ENCODE measurements at regions not wholly inside any gene's neighbourhood (a gene's known extent, or its start where the extent isn't known, plus 50 kb on each side); places are given as distances from the start of the nearest gene placed in this dataset.

DNA sequence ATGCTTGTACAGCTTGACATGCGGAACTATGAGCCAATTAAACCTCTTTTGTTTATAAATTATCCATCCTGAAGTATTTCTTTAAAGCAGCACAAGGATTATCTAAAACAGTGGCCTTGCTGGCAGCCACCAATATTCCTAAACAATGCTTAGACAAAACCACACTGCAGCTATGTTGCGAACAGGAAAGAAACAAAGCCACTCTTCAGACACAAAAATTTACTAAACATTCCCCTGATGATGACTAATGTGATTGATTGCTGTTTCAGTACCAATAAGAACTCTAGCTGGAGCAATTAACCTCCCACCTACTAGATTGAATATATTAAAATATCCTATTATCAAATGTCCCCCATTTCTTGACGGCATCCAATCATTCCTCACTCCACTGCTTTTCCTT, 325.8 kb upstream of the REG3G start (continued):
- TF ChIP-seq NR2C2 (CRISPR knock-in tag; IDR thresholded peaks at IDR 0.05) (no peak), FOXP1 (CRISPR knock-in tag; IDR thresholded peaks at IDR 0.05; ENCODE audit: borderline replicate concordance) (no peak), ZNF138 (CRISPR knock-in tag; conservative IDR thresholded peaks at IDR 0.05) (no peak), ESRRA (CRISPR knock-in tag; IDR thresholded peaks at IDR 0.05; ENCODE audit: borderline replicate concordance) (no peak)
- TF ChIP-seq, protein P1, sequence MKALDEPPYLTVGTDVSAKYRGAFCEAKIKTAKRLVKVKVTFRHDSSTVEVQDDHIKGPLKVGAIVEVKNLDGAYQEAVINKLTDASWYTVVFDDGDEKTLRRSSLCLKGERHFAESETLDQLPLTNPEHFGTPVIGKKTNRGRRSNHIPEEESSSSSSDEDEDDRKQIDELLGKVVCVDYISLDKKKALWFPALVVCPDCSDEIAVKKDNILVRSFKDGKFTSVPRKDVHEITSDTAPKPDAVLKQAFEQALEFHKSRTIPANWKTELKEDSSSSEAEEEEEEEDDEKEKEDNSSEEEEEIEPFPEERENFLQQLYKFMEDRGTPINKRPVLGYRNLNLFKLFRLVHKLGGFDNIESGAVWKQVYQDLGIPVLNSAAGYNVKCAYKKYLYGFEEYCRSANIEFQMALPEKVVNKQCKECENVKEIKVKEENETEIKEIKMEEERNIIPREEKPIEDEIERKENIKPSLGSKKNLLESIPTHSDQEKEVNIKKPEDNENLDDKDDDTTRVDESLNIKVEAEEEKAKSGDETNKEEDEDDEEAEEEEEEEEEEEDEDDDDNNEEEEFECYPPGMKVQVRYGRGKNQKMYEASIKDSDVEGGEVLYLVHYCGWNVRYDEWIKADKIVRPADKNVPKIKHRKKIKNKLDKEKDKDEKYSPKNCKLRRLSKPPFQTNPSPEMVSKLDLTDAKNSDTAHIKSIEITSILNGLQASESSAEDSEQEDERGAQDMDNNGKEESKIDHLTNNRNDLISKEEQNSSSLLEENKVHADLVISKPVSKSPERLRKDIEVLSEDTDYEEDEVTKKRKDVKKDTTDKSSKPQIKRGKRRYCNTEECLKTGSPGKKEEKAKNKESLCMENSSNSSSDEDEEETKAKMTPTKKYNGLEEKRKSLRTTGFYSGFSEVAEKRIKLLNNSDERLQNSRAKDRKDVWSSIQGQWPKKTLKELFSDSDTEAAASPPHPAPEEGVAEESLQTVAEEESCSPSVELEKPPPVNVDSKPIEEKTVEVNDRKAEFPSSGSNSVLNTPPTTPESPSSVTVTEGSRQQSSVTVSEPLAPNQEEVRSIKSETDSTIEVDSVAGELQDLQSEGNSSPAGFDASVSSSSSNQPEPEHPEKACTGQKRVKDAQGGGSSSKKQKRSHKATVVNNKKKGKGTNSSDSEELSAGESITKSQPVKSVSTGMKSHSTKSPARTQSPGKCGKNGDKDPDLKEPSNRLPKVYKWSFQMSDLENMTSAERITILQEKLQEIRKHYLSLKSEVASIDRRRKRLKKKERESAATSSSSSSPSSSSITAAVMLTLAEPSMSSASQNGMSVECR (CRISPR knock-in tag; IDR thresholded peaks at IDR 0.05; ENCODE audit: borderline replicate concordance), result no peak
- TF ChIP-seq, protein P2, sequence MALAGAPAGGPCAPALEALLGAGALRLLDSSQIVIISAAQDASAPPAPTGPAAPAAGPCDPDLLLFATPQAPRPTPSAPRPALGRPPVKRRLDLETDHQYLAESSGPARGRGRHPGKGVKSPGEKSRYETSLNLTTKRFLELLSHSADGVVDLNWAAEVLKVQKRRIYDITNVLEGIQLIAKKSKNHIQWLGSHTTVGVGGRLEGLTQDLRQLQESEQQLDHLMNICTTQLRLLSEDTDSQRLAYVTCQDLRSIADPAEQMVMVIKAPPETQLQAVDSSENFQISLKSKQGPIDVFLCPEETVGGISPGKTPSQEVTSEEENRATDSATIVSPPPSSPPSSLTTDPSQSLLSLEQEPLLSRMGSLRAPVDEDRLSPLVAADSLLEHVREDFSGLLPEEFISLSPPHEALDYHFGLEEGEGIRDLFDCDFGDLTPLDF (CRISPR knock-in tag; IDR thresholded peaks at IDR 0.05), result no peak

DNA sequence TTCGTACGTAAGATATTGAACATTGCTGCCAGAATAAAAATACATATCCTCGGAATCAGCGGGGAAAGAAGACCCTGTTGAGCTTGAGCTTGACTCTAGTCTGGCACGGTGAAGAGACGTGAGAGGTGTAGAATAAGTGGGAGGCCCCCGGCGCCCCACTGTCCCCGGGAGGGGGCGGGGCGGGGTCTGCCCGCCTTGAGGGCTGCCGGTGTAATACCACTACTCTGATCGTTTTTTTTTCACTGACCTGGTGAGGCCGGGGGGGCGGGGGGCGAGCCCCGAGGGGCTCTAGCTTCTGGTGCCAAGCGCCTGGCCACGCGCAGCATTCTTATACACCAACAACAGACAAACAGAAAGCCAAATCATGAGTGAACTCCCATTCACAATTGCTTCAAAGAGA, 324.0 kb upstream of the REG3G start:
- no peak overlapping the region for H3K27ac Mint-ChIP-seq
- ATAC-seq (no peak), DNase-seq (ENCODE audit: low spot score) (no peak)
- no peaks in the 10 kb centered on the region for H3K27me3 Mint-ChIP-seq (ENCODE audit: low read depth)
- ChIA-PET POLR2A (no interaction called here), CTCF (no interaction called here)
- H3K4me1 Mint-ChIP-seq, result no peaks in the 10 kb centered on the region
- H3K9me3 Mint-ChIP-seq, result 0 out of 2 replicates have a peak, but pooled peaks cover 3% of the 10 kb centered on the region
- H3K36me3 Mint-ChIP-seq, result no peaks in the 10 kb centered on the region
- no peak for TF ChIP-seq SP1 (CRISPR knock-in tag; conservative IDR thresholded peaks at IDR 0.05)
- H3K4me3 Mint-ChIP-seq, result no peak overlapping the region

DNA sequence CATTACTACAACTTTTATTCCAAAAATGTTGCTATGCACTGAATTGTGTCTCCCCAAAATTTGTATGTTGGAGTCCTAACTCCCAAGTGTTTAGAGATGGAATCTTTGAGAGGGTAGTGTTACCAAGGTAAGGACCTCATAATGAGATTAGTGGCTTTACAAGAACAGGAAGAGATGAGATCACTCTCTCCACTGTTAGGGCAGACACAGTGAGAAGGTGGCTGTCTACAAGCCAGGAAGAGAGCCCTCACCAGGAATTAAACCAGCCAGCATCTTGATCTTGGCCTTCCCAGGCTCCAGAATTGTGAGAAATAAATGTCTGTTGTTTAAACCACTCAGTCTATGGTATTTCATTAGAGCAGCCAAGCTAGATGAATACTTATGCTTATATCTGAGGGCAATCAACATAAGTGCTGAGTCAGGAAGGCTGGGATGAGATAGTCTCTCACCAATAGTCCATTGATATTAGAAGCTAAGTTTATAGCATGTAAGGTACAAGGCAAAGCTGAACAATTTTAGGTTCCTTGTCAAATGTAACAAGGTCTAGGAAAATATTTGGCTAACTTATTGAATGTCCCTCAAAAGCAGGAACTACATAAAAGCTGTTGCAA, 317.6 kb upstream of the REG3G start:
- ATAC-seq (no peak; the same call in 1 of the 2 replicates), DNase-seq (ENCODE audit: low spot score) (no peak)
- H3K27me3 Mint-ChIP-seq (ENCODE audit: low read depth), result no peaks in the 10 kb centered on the region
- no peak overlapping the region for H3K27ac Mint-ChIP-seq
- H3K9me3 Mint-ChIP-seq, result no peaks in the 10 kb centered on the region
- H3K4me3 Mint-ChIP-seq, result no peak overlapping the region
- H3K4me1 Mint-ChIP-seq, result 0 out of 2 replicates have a peak, but pooled peaks cover 5% of the 10 kb centered on the region
- CTCF ChIA-PET, result interaction anchor here (2.7 kb wide), 1 partner anchor 35 kb away, joined by 7 read pairs; no protein-coding TSS in a partner anchor
- TF ChIP-seq OVOL2 (CRISPR knock-in tag; IDR thresholded peaks at IDR 0.05; ENCODE audit: borderline replicate concordance) (no peak), JAZF1 (CRISPR knock-in tag; IDR thresholded peaks at IDR 0.05) (no peak), ZNF396 (CRISPR knock-in tag; IDR thresholded peaks at IDR 0.05; ENCODE audit: borderline replicate concordance) (no peak), TEAD4 (CRISPR knock-in tag; IDR thresholded peaks at IDR 0.05) (no peak), FOXP1 (CRISPR knock-in tag; IDR thresholded peaks at IDR 0.05; ENCODE audit: borderline replicate concordance) (no peak), ELF4 (CRISPR knock-in tag; IDR thresholded peaks at IDR 0.05; ENCODE audit: low read depth) (no peak), SMAD3 (CRISPR knock-in tag; IDR thresholded peaks at IDR 0.05; ENCODE audit: borderline replicate concordance) (no peak)
- TF ChIP-seq, protein P3, sequence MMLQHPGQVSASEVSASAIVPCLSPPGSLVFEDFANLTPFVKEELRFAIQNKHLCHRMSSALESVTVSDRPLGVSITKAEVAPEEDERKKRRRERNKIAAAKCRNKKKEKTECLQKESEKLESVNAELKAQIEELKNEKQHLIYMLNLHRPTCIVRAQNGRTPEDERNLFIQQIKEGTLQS (CRISPR knock-in tag; conservative IDR thresholded peaks at IDR 0.05), result no peak
- TF ChIP-seq, protein P4, sequence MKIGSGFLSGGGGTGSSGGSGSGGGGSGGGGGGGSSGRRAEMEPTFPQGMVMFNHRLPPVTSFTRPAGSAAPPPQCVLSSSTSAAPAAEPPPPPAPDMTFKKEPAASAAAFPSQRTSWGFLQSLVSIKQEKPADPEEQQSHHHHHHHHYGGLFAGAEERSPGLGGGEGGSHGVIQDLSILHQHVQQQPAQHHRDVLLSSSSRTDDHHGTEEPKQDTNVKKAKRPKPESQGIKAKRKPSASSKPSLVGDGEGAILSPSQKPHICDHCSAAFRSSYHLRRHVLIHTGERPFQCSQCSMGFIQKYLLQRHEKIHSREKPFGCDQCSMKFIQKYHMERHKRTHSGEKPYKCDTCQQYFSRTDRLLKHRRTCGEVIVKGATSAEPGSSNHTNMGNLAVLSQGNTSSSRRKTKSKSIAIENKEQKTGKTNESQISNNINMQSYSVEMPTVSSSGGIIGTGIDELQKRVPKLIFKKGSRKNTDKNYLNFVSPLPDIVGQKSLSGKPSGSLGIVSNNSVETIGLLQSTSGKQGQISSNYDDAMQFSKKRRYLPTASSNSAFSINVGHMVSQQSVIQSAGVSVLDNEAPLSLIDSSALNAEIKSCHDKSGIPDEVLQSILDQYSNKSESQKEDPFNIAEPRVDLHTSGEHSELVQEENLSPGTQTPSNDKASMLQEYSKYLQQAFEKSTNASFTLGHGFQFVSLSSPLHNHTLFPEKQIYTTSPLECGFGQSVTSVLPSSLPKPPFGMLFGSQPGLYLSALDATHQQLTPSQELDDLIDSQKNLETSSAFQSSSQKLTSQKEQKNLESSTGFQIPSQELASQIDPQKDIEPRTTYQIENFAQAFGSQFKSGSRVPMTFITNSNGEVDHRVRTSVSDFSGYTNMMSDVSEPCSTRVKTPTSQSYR (CRISPR knock-in tag; IDR thresholded peaks at IDR 0.05), result no peak
- TF ChIP-seq, protein P5, sequence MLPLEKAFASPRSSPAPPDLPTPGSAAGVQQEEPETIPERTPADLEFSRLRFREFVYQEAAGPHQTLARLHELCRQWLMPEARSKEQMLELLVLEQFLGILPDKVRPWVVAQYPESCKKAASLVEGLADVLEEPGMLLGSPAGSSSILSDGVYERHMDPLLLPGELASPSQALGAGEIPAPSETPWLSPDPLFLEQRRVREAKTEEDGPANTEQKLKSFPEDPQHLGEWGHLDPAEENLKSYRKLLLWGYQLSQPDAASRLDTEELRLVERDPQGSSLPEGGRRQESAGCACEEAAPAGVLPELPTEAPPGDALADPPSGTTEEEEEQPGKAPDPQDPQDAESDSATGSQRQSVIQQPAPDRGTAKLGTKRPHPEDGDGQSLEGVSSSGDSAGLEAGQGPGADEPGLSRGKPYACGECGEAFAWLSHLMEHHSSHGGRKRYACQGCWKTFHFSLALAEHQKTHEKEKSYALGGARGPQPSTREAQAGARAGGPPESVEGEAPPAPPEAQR (CRISPR knock-in tag; IDR thresholded peaks at IDR 0.05), result no peak
- H3K36me3 Mint-ChIP-seq, result no peaks in the 10 kb centered on the region
- POLR2A ChIA-PET, result no interaction called here
